HEK293 (cell line): ENCODE measurements at regions not wholly inside any gene's neighbourhood (a gene's known extent, or its start where the extent isn't known, plus 50 kb on each side); places are given as distances from the start of the nearest gene placed in this dataset.

Source experiments
- EGR2 ChIP-seq: fragments of 450-650 bp; formaldehyde crosslinking; IDR thresholded peaks from 2 replicates; pipeline ENCODE4 v1.5.1; 2016; ENCODE audit warnings: low read depth, missing biosample characterization, missing genetic modification characterization
- SALL2 ChIP-seq: fragments of 450-650 bp; formaldehyde crosslinking; IDR thresholded peaks from 2 replicates; pipeline ENCODE4 v1.5.0; 2017; ENCODE audit warnings: missing biosample characterization, mild to moderate bottlenecking, missing genetic modification characterization, borderline replicate concordance
- ZNF266 ChIP-seq: fragments of 450-650 bp; formaldehyde crosslinking; IDR thresholded peaks from 2 replicates; pipeline ENCODE4 v1.5.1; 2016; ENCODE audit warnings: missing biosample characterization, missing genetic modification characterization, low read depth
- TF ChIP-seq, protein P1 (sequence below): fragments of 450-650 bp; formaldehyde crosslinking; conservative IDR thresholded peaks from 2 replicates; pipeline ENCODE4 v1.5.1; 2016; ENCODE audit warnings: low read depth, missing biosample characterization, missing genetic modification characterization
- TF ChIP-seq, protein P2 (sequence below): fragments of 450-650 bp; formaldehyde crosslinking; IDR thresholded peaks from 2 replicates; pipeline ENCODE4 v1.5.1; 2016; ENCODE audit warnings: missing biosample characterization, missing genetic modification characterization
- TF ChIP-seq, protein P3 (sequence below): fragments of 450-650 bp; formaldehyde crosslinking; IDR thresholded peaks from 2 replicates; pipeline ENCODE4 v1.5.1; 2016; ENCODE audit warnings: missing biosample characterization, missing genetic modification characterization

DNA sequence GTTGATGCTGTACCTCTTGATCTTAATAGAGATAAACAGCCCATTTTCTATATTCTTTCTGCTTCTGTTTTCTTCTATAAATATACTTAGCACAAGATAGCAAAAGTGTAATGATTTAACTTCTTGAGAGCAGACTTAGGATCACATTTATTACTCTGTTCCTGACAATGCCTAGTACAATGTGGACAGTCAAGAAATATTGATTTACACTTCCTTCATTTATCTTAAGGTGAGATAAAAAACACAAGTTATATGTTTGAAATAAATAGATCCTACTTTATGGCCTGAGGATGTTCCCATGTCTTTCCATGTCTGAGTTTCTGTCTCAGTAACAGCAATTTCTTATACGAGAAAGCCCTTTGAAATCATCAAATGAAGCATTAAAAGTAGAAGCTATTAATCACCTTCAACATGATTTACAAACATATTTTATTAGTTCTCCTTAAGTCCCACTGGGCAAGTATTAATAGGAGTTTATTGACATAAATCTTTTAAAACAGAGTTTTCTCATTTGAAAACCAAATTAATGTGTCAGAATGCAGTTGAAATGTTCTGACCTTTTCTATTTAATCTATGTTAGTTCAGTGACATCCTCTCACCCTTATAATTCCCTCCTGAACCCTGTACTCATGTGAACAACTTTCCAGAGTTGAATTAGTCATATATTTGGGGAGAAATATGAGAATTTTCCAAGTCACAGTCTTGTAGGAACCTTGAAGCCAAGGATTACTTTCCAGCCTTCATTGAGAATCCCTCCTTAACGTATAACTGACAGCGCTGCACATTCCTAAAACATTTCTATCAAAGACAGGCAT lies 1611.7 kb upstream of the TENM4 start:
- no peak for TF ChIP-seq SALL2
- TF ChIP-seq, protein P1, sequence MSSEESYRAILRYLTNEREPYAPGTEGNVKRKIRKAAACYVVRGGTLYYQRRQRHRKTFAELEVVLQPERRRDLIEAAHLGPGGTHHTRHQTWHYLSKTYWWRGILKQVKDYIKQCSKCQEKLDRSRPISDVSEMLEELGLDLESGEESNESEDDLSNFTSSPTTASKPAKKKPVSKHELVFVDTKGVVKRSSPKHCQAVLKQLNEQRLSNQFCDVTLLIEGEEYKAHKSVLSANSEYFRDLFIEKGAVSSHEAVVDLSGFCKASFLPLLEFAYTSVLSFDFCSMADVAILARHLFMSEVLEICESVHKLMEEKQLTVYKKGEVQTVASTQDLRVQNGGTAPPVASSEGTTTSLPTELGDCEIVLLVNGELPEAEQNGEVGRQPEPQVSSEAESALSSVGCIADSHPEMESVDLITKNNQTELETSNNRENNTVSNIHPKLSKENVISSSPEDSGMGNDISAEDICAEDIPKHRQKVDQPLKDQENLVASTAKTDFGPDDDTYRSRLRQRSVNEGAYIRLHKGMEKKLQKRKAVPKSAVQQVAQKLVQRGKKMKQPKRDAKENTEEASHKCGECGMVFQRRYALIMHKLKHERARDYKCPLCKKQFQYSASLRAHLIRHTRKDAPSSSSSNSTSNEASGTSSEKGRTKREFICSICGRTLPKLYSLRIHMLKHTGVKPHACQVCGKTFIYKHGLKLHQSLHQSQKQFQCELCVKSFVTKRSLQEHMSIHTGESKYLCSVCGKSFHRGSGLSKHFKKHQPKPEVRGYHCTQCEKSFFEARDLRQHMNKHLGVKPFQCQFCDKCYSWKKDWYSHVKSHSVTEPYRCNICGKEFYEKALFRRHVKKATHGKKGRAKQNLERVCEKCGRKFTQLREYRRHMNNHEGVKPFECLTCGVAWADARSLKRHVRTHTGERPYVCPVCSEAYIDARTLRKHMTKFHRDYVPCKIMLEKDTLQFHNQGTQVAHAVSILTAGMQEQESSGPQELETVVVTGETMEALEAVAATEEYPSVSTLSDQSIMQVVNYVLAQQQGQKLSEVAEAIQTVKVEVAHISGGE (tag by site-specific recombination): no peak
- TF ChIP-seq ZNF266 (tag by site-specific recombination): no peak
- TF ChIP-seq, protein P2, sequence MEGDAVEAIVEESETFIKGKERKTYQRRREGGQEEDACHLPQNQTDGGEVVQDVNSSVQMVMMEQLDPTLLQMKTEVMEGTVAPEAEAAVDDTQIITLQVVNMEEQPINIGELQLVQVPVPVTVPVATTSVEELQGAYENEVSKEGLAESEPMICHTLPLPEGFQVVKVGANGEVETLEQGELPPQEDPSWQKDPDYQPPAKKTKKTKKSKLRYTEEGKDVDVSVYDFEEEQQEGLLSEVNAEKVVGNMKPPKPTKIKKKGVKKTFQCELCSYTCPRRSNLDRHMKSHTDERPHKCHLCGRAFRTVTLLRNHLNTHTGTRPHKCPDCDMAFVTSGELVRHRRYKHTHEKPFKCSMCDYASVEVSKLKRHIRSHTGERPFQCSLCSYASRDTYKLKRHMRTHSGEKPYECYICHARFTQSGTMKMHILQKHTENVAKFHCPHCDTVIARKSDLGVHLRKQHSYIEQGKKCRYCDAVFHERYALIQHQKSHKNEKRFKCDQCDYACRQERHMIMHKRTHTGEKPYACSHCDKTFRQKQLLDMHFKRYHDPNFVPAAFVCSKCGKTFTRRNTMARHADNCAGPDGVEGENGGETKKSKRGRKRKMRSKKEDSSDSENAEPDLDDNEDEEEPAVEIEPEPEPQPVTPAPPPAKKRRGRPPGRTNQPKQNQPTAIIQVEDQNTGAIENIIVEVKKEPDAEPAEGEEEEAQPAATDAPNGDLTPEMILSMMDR (tag by site-specific recombination): no peak
- TF ChIP-seq, protein P3, sequence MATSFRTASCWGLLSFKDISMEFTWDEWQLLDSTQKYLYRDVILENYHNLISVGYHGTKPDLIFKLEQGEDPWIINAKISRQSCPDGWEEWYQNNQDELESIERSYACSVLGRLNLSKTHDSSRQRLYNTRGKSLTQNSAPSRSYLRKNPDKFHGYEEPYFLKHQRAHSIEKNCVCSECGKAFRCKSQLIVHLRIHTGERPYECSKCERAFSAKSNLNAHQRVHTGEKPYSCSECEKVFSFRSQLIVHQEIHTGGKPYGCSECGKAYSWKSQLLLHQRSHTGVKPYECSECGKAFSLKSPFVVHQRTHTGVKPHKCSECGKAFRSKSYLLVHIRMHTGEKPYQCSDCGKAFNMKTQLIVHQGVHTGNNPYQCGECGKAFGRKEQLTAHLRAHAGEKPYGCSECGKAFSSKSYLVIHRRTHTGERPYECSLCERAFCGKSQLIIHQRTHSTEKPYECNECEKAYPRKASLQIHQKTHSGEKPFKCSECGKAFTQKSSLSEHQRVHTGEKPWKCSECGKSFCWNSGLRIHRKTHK: no peak
- no peak for TF ChIP-seq EGR2
